H1 (cell line): ENCODE measurements at regions not wholly inside any gene's neighbourhood (a gene's known extent, or its start where the extent isn't known, plus 50 kb on each side); places are given as distances from the start of the nearest gene placed in this dataset.

Experiments used
- CTCF ChIA-PET: fragments of 300-600 bp; sonication (Branson Sonifier 250); formaldehyde crosslinking; loops from one replicate; lab custom pipeline; 2021; ENCODE audit not compliant: partially characterized antibody; lab: Charles Lee
- POLR2A ChIA-PET: fragments of 300-600 bp; sonication (Branson Sonifier 250); formaldehyde crosslinking; loops from one replicate; lab custom pipeline; 2021; ENCODE audit warnings: inconsistent platforms; ENCODE audit not compliant: partially characterized antibody; lab: Charles Lee
- DNase-seq, 2 experiments: peaks; one replicate each; pipeline versions ENCODE4 v3.0.0 to v3.0.0-alpha.2; 2010 to 2022; ENCODE audit warnings: low spot score in 2 of 2, low read depth in 1 of 2, mixed read lengths in 1 of 2
- FAIRE-seq: peaks from 2 replicates; lab custom pipeline; 2011; peaks lifted over from hg19 to GRCh38; lab: Jason Lieb, UNC
- H2AFZ ChIP-seq: 2 replicates; pipeline ENCODE4 v1.8.1; 2012; ENCODE audit warnings: low read length, inconsistent platforms
- H2AK5ac ChIP-seq: 2 replicates; pipeline ENCODE4 v1.6.1; 2013; ENCODE audit warnings: low read depth, low read length
- H2BK120ac ChIP-seq: replicated peaks from 2 replicates; pipeline ENCODE3; 2013; ENCODE audit warnings: low read depth, low read length, inconsistent platforms
- H2BK12ac ChIP-seq: 2 replicates; pipeline ENCODE4 v1.6.1; 2013; ENCODE audit warnings: low read depth, low read length
- H2BK15ac ChIP-seq: 2 replicates; pipeline ENCODE4 v1.6.1; 2013; ENCODE audit warnings: low read length
- H2BK20ac ChIP-seq: 2 replicates; pipeline ENCODE4 v1.6.1; 2013; ENCODE audit warnings: low read length
- H2BK5ac ChIP-seq: 2 replicates; pipeline ENCODE4 v1.6.1; 2013; ENCODE audit warnings: low read depth, low read length
- H3K14ac ChIP-seq: 2 replicates; pipeline ENCODE4 v1.6.1; 2013; ENCODE audit warnings: inconsistent platforms; ENCODE audit not compliant: insufficient read length
- H3K18ac ChIP-seq: 2 replicates; pipeline ENCODE4 v1.6.1; 2013; ENCODE audit warnings: low read length; ENCODE audit errors: extremely low read depth
- H3K23ac ChIP-seq: 2 replicates; pipeline ENCODE4 v1.6.1; 2013; ENCODE audit warnings: inconsistent platforms; ENCODE audit not compliant: insufficient read length
- H3K23me2 ChIP-seq: 2 replicates; pipeline ENCODE4 v1.6.1; 2013; ENCODE audit warnings: low read depth, low read length
- H3K27ac ChIP-seq: 2 replicates; pipeline ENCODE4 v1.6.1; 2011; ENCODE audit warnings: low read depth, low read length, inconsistent platforms
- H3K27me3 ChIP-seq, 4 experiments: replicated peaks in 1 of 4; 1 replicate in 1 of 4; 2 replicates in 3 of 4; pipeline versions ENCODE4 v1.6.1 to v1.8.1; 2011 to 2013; ENCODE audit warnings: low read length in 3 of 4, mild to moderate bottlenecking in 3 of 4, inconsistent platforms in 2 of 4, mixed read lengths in 2 of 4, moderate library complexity in 1 of 4; ENCODE audit not compliant: control insufficient read depth in 3 of 4, insufficient read depth in 3 of 4; ENCODE audit errors: extremely low read depth in 1 of 4
- H3K36me3 ChIP-seq, 4 experiments: 2 replicates each; pipeline versions ENCODE4 v1.6.1 to v1.8.1; 2011 to 2013; ENCODE audit warnings: mild to moderate bottlenecking in 4 of 4, low read length in 3 of 4, moderate library complexity in 2 of 4, control low read depth in 1 of 4, inconsistent platforms in 1 of 4; ENCODE audit not compliant: insufficient read depth in 4 of 4, control insufficient read depth in 2 of 4
- H3K4ac ChIP-seq: replicated peaks from 2 replicates; pipeline ENCODE3; 2013; ENCODE audit warnings: low read length, low read depth, mixed read lengths, inconsistent platforms; ENCODE audit not compliant: insufficient read length
- H3K4me1 ChIP-seq, 4 experiments: replicated peaks in 1 of 4; 1 replicate in 1 of 4; 2 replicates in 3 of 4; pipeline versions ENCODE4 v1.6.1 to v1.8.1; 2011 to 2013; ENCODE audit warnings: low read length in 3 of 4, inconsistent platforms in 2 of 4, mixed read lengths in 1 of 4; ENCODE audit not compliant: insufficient read depth in 4 of 4, control insufficient read depth in 3 of 4
- H3K4me2 ChIP-seq, 2 experiments: 2 replicates each; pipeline versions ENCODE4 v1.6.1 to v1.8.1; 2011 to 2013; ENCODE audit warnings: low read depth in 2 of 2, low read length in 2 of 2, control low read depth in 1 of 2, inconsistent platforms in 1 of 2, mild to moderate bottlenecking in 1 of 2; ENCODE audit not compliant: insufficient read depth in 1 of 2
- H3K4me3 ChIP-seq, 4 experiments: fragments of 200-600, 300-600 bp in 1 of 4; sonication (generic), shearing (Covaris generic), sonication (Bioruptor Twin) in 1 of 4; 2 replicates each; pipeline versions ENCODE4 v1.5.1 to v1.8.1; 2011 to 2016; ENCODE audit warnings: low read length in 4 of 4, low read depth in 3 of 4, control low read depth in 2 of 4, inconsistent platforms in 2 of 4, mild to moderate bottlenecking in 2 of 4, mixed read lengths in 1 of 4, moderate library complexity in 1 of 4; ENCODE audit not compliant: insufficient read depth in 2 of 4; ENCODE audit errors: extremely low read depth in 1 of 4
- H3K56ac ChIP-seq: replicated peaks from 2 replicates; pipeline ENCODE3; 2013; ENCODE audit warnings: low read depth, mild to moderate bottlenecking, mixed read lengths, low read length, inconsistent platforms; ENCODE audit not compliant: insufficient read length
- H3K79me1 ChIP-seq: 2 replicates; pipeline ENCODE4 v1.6.1; 2013; ENCODE audit warnings: low read depth, low read length, control low read depth
- H3K79me2 ChIP-seq, 2 experiments: 2 replicates each; pipeline versions ENCODE4 v1.6.1 to v1.8.1; 2012 to 2013; ENCODE audit warnings: low read length in 2 of 2, mild to moderate bottlenecking in 2 of 2, inconsistent platforms in 1 of 2; ENCODE audit not compliant: insufficient read depth in 2 of 2, control insufficient read depth in 1 of 2
- H3K9ac ChIP-seq, 4 experiments: replicated peaks in 1 of 4; 1 replicate in 1 of 4; 2 replicates in 3 of 4; pipeline versions ENCODE4 v1.6.1 to v1.8.1; 2011 to 2013; ENCODE audit warnings: low read depth in 3 of 4, low read length in 3 of 4, control low read depth in 2 of 4, mild to moderate bottlenecking in 2 of 4, moderate library complexity in 2 of 4, inconsistent platforms in 1 of 4; ENCODE audit errors: extremely low read depth in 1 of 4
- H3K9me3 ChIP-seq, 2 experiments: 2 replicates each; pipeline versions ENCODE4 v1.6.1 to v1.8.1; 2012 to 2013; ENCODE audit warnings: mild to moderate bottlenecking in 2 of 2, moderate library complexity in 2 of 2, control low read depth in 1 of 2, inconsistent platforms in 1 of 2, low read depth in 1 of 2, low read length in 1 of 2, mixed read lengths in 1 of 2; ENCODE audit not compliant: insufficient read depth in 2 of 2
- H4K20me1 ChIP-seq, 2 experiments: replicated peaks in 1 of 2; 2 replicates each; pipeline versions ENCODE3 to v1.8.1; 2011 to 2013; ENCODE audit warnings: inconsistent platforms in 2 of 2, low read length in 2 of 2, mild to moderate bottlenecking in 1 of 2; ENCODE audit not compliant: insufficient read depth in 2 of 2, control insufficient read depth in 1 of 2
- H4K5ac ChIP-seq: 2 replicates; pipeline ENCODE4 v1.6.1; 2013; ENCODE audit warnings: low read length, low read depth, mixed read lengths, inconsistent platforms; ENCODE audit not compliant: insufficient read length
- H4K8ac ChIP-seq: 2 replicates; pipeline ENCODE4 v1.8.0; 2013; ENCODE audit warnings: mild to moderate bottlenecking, moderate library complexity, low read length, inconsistent platforms; ENCODE audit not compliant: insufficient read depth; ENCODE audit errors: extremely low read depth
- H4K91ac ChIP-seq: replicated peaks from 2 replicates; pipeline ENCODE3; 2013; ENCODE audit warnings: low read length, mixed read lengths, inconsistent platforms; ENCODE audit not compliant: insufficient read length
- CBX5 ChIP-seq: fragments of 300-800, 300-1000 bp; sonication (generic); IDR thresholded peaks from 2 replicates; pipeline ENCODE4 v1.7.1; 2016; ENCODE audit warnings: antibody characterized with exemption, low read length, low read depth
- CHD2 ChIP-seq: IDR thresholded peaks from 2 replicates; pipeline ENCODE4 v1.6.1; 2012; ENCODE audit warnings: low read length, improper control_type of control experiment
- EZH2 ChIP-seq: fragments of 200-600 bp; sonication (generic); IDR thresholded peaks from 2 replicates; pipeline ENCODE4 v1.7.1; 2012; ENCODE audit warnings: low read depth, mild to moderate bottlenecking, moderate library complexity, low read length, inconsistent platforms; ENCODE audit not compliant: severe bottlenecking
- HDAC2 ChIP-seq, 2 experiments: fragments of 300-600 bp in 1 of 2; sonication (generic) in 1 of 2; IDR thresholded peaks; 2 replicates each; pipeline ENCODE4 v1.6.1; 2011 to 2012; ENCODE audit warnings: low read depth in 2 of 2, low read length in 2 of 2, mild to moderate bottlenecking in 2 of 2, moderate library complexity in 2 of 2, borderline replicate concordance in 1 of 2, inconsistent platforms in 1 of 2
- KDM4A ChIP-seq: IDR thresholded peaks from one replicate; pipeline ENCODE4 v1.7.1; 2012; ENCODE audit warnings: low read depth, mild to moderate bottlenecking, moderate library complexity, low read length, inconsistent platforms; ENCODE audit not compliant: severe bottlenecking
- KDM5A ChIP-seq: fragments of 200-600 bp; IDR thresholded peaks from 2 replicates; pipeline ENCODE4 v1.7.1; 2012; ENCODE audit warnings: mild to moderate bottlenecking, low read length, inconsistent platforms, mixed read lengths
- NANOG ChIP-seq: IDR thresholded peaks from 2 replicates; pipeline ENCODE4 v1.6.1; 2011; ENCODE audit warnings: low read length, low read depth, mild to moderate bottlenecking, inconsistent platforms; ENCODE audit not compliant: insufficient read depth, poor library complexity, severe bottlenecking
- POLR2AphosphoS5 ChIP-seq: IDR thresholded peaks from 2 replicates; pipeline ENCODE4 v1.6.1; 2011; ENCODE audit warnings: low read depth, low read length
- RAD21 ChIP-seq, 2 experiments: IDR thresholded peaks in 1 of 2; conservative IDR thresholded peaks in 1 of 2; 2 replicates each; pipeline ENCODE4 v1.6.1; 2011; ENCODE audit warnings: low read depth in 2 of 2, low read length in 2 of 2, improper control_type of control experiment in 1 of 2, inconsistent platforms in 1 of 2, mild to moderate bottlenecking in 1 of 2, moderate library complexity in 1 of 2
- RBBP5 ChIP-seq: IDR thresholded peaks from 2 replicates; pipeline ENCODE4 v1.7.1; 2012; ENCODE audit warnings: low read depth, mild to moderate bottlenecking, inconsistent platforms, low read length, moderate library complexity, borderline replicate concordance
- SIN3A ChIP-seq, 2 experiments: IDR thresholded peaks in 1 of 2; conservative IDR thresholded peaks in 1 of 2; 2 replicates each; pipeline ENCODE4 v1.6.1; 2011 to 2012; ENCODE audit warnings: low read length in 2 of 2, improper control_type of control experiment in 1 of 2, low read depth in 1 of 2, mild to moderate bottlenecking in 1 of 2
- SP4 ChIP-seq: IDR thresholded peaks from 2 replicates; pipeline ENCODE4 v1.6.1; 2012; ENCODE audit warnings: low read length, inconsistent platforms
- WGBS, 2 experiments: shearing (Covaris generic) in 1 of 2; methylation state at CpG; one replicate each; pipeline versions ENCODE4 v1.1.6 to v1.1.7; 2013 to 2015; ENCODE audit warnings: low lambda C conversion rate in 2 of 2, mixed read lengths in 2 of 2, inconsistent platforms in 1 of 2, low coverage in 1 of 2, missing lambda C conversion rate in 1 of 2; ENCODE audit not compliant: insufficient replicate concordance in 2 of 2, insufficient coverage in 1 of 2, insufficient read length in 1 of 2; ENCODE audit errors: extremely low coverage in 1 of 2, missing lambda C conversion rate in 1 of 2; 5-methylcytosine and 5-hydroxymethylcytosine counted together
- TF ChIP-seq, protein P1 (sequence below): IDR thresholded peaks from 2 replicates; pipeline ENCODE4 v1.6.1; 2012; ENCODE audit warnings: inconsistent platforms

DNA sequence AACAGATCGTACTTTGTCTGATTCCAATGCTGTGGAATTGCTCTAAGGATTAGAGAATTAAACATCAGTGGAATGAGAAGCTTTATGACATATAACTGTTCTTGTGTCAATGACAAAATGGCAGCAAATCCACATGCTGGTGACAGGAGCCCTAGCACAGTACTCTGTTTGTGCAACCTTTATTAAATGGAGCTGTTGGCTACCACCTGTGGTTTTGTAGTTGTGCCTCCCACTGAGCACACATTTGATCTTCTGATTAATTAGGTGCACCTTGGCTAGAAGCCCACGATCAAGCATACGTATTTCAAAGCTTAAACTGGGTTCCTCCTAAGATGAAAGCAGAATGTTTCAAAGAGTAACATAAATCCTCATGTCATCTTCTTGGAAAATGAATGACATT, 394.0 kb upstream of the IGFBP7 start:
- FAIRE-seq (no peak), DNase-seq (no peak)
- Histone ChIP-seq H4K5ac (no peak overlapping the region), H3K9ac (no peak overlapping the region), H3K79me2 (no peaks in the 10 kb centered on the region), H2BK12ac (no peak overlapping the region), H3K14ac (no peak overlapping the region), H3K36me3 (no peaks in the 10 kb centered on the region), H3K23ac (no peak overlapping the region), H2BK5ac (no peak overlapping the region), H3K4ac (no peak overlapping the region), H2BK20ac (no peak overlapping the region), H3K4me1 (no peaks in the 10 kb centered on the region), H3K27me3 (no peaks in the 10 kb centered on the region), H4K20me1 (no peaks in the 10 kb centered on the region), H4K8ac (no peak overlapping the region), H3K4me2 (no peak overlapping the region), H2AK5ac (no peak overlapping the region), H3K27ac (no peak overlapping the region), H4K91ac (no peak overlapping the region), H2BK15ac (no peak overlapping the region), H3K9me3 (no peaks in the 10 kb centered on the region), H3K4me3 (no peak overlapping the region), H3K56ac (no peak overlapping the region), H2AFZ (no peak overlapping the region), H2BK120ac (no peak overlapping the region), H3K79me1 (no peaks in the 10 kb centered on the region), H3K18ac (no peak overlapping the region), H3K23me2 (no peaks in the 10 kb centered on the region)
- WGBS, 2 experiments = 87% methylated on average over 3 of the region's 3 CpGs; no CpG with 5 or more reads in 1 of the 2 experiments
- POLR2A ChIA-PET = no interaction called here
- CTCF ChIA-PET = no interaction called here
- TF ChIP-seq RBBP5 (no peak), NANOG (no peak), SP4 (no peak), KDM5A (no peak), SIN3A (conservative IDR thresholded peaks at IDR 0.05 in 1 of 2, IDR thresholded peaks at IDR 0.05 in 1 of 2; ENCODE audit: low read depth in 1 of 2, low read length in 2 of 2) (no peak), KDM4A (no peak), CHD2 (no peak), CBX5 (no peak), POLR2AphosphoS5 (no peak), EZH2 (no peak), RAD21 (IDR thresholded peaks at IDR 0.05 in 1 of 2, conservative IDR thresholded peaks at IDR 0.05 in 1 of 2; ENCODE audit: low read depth in 2 of 2, low read length in 2 of 2) (no peak), HDAC2 (IDR thresholded peaks at IDR 0.05; ENCODE audit: borderline replicate concordance in 1 of 2, low read depth in 2 of 2, low read length in 2 of 2) (no peak)
- TF ChIP-seq, protein P1, sequence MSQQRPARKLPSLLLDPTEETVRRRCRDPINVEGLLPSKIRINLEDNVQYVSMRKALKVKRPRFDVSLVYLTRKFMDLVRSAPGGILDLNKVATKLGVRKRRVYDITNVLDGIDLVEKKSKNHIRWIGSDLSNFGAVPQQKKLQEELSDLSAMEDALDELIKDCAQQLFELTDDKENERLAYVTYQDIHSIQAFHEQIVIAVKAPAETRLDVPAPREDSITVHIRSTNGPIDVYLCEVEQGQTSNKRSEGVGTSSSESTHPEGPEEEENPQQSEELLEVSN = no peak
